Coronary artery (tissue), 2 donors: ENCODE measurements at regions not wholly inside any gene's neighbourhood (a gene's known extent, or its start where the extent isn't known, plus 50 kb on each side); places are given as distances from the start of the nearest gene placed in this dataset.

Experiments
- DNase-seq: peaks from one replicate; pipeline ENCODE4 v3.0.0-alpha.2; 2017; ENCODE audit warnings: low spot score
- H3K27ac ChIP-seq, 2 donors: fragments of 200-600 bp; sonication (generic); one replicate each; pipeline ENCODE4 v1.5.1; 2016 to 2019
- H3K4me3 ChIP-seq: fragments of 200-600 bp; sonication (generic); 2 replicates; pipeline ENCODE4 v1.5.1; 2016; ENCODE audit warnings: mild to moderate bottlenecking, moderate library complexity
- TF ChIP-seq, protein P1 (sequence below): fragments of 200-600 bp; sonication (generic); IDR thresholded peaks from one replicate; pipeline ENCODE4 v1.5.1; 2019; ENCODE audit warnings: antibody characterized with exemption

DNA sequence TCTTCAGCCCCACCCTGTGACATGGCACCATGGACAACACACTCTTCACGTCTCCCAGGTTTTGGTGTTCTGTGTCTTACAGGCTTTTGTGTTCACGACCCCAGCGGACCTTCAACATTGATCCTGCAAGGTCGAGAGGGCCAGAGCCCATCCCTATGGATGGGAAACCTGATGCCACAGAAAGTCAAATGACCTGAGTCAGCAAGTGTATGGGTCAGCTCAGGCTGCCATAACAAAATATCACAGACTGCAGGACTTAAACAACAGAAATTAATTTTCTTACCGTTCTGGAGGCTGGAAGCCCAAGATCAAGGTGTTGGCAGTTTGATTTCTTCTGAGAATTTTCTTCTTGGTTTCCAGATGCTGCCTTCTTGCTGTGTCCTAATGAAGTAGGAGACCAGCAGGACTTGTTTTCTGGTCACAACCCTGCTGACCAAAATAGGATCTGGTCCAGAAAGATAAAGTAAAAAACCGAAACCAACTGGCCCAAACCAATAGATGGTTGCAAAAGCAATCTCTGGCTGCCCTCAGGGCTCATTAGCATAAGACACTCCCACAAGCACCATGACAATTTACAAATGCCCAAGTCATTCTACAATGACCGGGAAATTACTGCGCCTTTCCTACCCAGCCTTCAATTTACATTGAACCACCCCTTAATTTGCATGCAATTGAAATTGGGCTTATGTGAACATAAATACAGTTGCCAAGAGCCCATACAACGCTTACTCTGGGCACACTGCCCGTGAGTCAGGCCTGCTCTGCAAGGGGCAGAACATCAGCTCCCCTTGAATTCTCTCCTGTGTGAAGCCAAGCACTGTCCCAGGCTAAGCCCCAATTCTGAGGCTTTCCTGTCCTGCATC lies 82.9 kb upstream of the SLC22A11 start:
- no peak overlapping the region for H3K27ac ChIP-seq
- H3K4me3 ChIP-seq: no peak overlapping the region

DNA sequence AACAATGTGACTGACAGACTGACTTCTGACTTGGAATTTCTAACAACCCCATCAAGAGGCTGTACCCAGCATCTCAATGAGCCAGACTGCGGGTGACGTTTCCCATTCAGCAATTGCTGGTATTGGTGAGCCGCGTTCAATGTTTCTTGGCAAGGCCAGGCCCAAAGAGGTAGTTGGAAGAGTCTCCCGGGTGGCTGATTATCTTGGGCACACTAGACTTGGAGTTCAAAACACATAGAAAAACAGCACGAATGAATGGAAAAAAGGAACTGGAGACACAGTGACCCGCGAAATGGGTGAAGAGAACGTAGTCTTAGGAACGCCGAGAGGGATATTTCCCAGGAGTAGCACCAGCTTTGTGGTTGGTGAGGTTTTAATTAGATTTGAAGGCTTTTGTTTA lies 81.1 kb upstream of the SLC22A11 start:
- TF ChIP-seq, protein P1, sequence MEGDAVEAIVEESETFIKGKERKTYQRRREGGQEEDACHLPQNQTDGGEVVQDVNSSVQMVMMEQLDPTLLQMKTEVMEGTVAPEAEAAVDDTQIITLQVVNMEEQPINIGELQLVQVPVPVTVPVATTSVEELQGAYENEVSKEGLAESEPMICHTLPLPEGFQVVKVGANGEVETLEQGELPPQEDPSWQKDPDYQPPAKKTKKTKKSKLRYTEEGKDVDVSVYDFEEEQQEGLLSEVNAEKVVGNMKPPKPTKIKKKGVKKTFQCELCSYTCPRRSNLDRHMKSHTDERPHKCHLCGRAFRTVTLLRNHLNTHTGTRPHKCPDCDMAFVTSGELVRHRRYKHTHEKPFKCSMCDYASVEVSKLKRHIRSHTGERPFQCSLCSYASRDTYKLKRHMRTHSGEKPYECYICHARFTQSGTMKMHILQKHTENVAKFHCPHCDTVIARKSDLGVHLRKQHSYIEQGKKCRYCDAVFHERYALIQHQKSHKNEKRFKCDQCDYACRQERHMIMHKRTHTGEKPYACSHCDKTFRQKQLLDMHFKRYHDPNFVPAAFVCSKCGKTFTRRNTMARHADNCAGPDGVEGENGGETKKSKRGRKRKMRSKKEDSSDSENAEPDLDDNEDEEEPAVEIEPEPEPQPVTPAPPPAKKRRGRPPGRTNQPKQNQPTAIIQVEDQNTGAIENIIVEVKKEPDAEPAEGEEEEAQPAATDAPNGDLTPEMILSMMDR: no peak
- DNase-seq: no peak

More for the DNA sequence above, 82.9 kb upstream of the SLC22A11 start:
- peak; percentile 31 for DNase-seq
- TF ChIP-seq, protein P1: no peak

DNA sequence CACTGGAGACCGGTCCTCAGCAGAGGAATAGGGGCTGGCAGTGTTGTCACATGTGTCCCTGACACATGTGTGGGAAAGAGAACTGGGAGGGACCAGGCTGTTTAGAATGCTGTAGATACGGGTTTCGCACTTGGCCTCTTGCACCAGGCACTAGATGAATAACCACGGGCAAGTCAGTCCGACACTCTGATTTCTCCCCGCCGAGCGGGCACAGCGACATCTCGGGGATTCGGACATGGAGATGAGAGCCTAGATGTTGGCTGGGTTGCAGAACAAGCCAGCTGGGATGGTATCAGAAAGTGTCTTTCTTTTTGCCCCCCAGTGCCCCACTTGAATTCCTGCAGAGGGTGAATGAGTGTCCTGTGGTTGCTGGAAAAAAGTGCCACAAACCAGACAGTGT lies 80.6 kb upstream of the SLC22A11 start:
- DNase-seq: no peak
- TF ChIP-seq, protein P1: no peak
- Histone ChIP-seq H3K27ac (no peak overlapping the region), H3K4me3 (no peak overlapping the region)

More for the DNA sequence above, 81.1 kb upstream of the SLC22A11 start:
- Histone ChIP-seq H3K4me3 (no peak overlapping the region), H3K27ac (no peak overlapping the region)

DNA sequence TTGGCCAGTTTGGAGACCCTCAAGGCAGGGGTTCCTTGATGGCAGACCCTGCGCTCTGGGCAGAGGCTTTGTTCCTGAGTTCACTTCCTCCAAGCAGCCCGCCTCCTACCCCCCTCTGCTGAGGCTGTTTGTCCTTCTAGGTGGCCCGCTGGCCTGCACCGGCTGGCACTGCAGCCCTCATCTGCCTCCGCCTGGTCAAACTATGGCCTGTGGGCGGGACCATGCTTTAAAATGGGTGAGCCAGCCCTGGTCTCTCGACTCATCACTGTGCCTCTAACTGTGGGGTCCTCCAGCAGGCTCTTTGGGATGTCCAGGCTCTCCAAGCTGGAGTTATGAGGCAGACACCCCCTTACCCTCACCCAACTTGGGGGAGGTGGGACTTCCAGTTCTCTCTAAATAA lies 78.9 kb upstream of the SLC22A11 start:
- Histone ChIP-seq H3K27ac (no peak overlapping the region), H3K4me3 (no peak overlapping the region)
- DNase-seq: no peak
- TF ChIP-seq, protein P1: no peak

DNA sequence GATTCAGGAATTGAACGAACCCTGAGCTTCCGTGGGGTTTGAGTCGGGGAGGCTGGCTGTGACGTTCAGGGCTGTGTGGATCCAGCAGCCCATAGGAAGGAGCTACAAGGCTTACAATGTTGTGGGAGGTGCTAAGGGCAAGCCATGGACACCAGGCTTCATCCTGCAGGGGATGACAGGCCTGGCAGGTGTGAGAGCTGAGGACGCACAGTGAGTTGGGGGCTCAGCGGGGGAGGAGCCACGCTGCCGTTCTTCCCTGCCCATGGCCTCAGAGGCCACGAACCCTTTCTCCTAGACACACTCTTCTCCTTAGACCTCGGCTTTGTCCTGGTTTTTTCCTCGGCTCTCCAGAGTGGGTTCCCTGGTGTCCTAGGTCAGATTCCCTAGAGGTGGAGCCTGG lies 78.1 kb upstream of the SLC22A11 start:
- no peak overlapping the region for H3K4me3 ChIP-seq
- TF ChIP-seq, protein P1: no peak
- no peak for DNase-seq
- no peak overlapping the region for H3K27ac ChIP-seq

DNA sequence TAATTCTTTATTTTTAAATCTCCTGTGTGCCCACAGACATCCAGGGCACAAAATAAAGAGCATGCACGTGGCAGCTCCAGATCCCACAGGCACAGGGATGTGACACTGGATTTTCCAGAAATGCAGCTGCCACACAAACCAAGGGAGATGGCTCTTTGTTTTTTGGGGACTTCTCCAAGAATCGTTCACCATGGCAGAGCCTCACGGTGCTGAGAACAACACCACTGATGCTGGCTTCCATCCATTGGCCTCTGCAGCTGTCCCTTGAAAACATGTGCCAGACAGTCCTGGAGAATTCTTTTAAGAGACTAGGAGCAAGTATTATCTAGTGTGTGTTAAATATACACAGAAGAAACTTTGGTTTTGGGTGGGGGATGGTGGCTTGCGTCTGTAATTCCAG lies 73.2 kb upstream of the SLC22A11 start:
- TF ChIP-seq, protein P1: no peak
- no peak overlapping the region for H3K27ac ChIP-seq
- no peak for DNase-seq
- H3K4me3 ChIP-seq: no peak overlapping the region
